GM19395 (cell line): ENCODE measurements at regions not wholly inside any gene's neighbourhood (a gene's known extent, or its start where the extent isn't known, plus 50 kb on each side); places are given as distances from the start of the nearest gene placed in this dataset.

Experiments
- ATAC-seq: cut with Tn5 transposase; IDR thresholded peaks from one replicate; pipeline ENCODE4 v1.9.1; 2021; ENCODE audit warnings: mild to moderate bottlenecking, moderate library complexity; ENCODE audit not compliant: unreplicated experiment

GRCh38 chr12:87283111-87283510 lies 746.1 kb downstream of the C12orf50 start:
- ATAC-seq, result no peak

- peak; percentile 73 for ATAC-seq
These were observed 748.3 kb downstream of the C12orf50 start for GRCh38 chr12:87280893-87281292.

GRCh38 chr12:87280356-87280755 lies 748.8 kb downstream of the C12orf50 start:
- ATAC-seq, result peak; percentile 87

GRCh38 chr12:87274594-87275245 lies 754.5 kb downstream of the C12orf50 start:
- ATAC-seq, result peak; percentile 86

GRCh38 chr12:87272851-87273250 lies 756.4 kb downstream of the C12orf50 start:
- no peak for ATAC-seq

GRCh38 chr12:87270919-87271318 lies 758.3 kb downstream of the C12orf50 start:
- no peak for ATAC-seq

GRCh38 chr12:87266305-87266704 lies 762.9 kb downstream of the C12orf50 start:
- ATAC-seq, result no peak

GRCh38 chr12:87259391-87259790 lies 769.8 kb downstream of the C12orf50 start:
- no peak for ATAC-seq

- ATAC-seq, result no peak
These were observed 774.7 kb downstream of the C12orf50 start for GRCh38 chr12:87254381-87255030.

- ATAC-seq, result no peak
These were observed 776.0 kb downstream of the C12orf50 start for GRCh38 chr12:87253157-87253556.

GRCh38 chr12:87246726-87247125 lies 782.5 kb downstream of the C12orf50 start:
- ATAC-seq, result no peak

- ATAC-seq, result no peak
These were observed 790.7 kb downstream of the C12orf50 start for GRCh38 chr12:87238466-87238865.

GRCh38 chr12:87234898-87235297 lies 794.3 kb downstream of the C12orf50 start:
- ATAC-seq, result no peak

GRCh38 chr12:87233671-87234070 lies 795.5 kb downstream of the C12orf50 start:
- no peak for ATAC-seq

- no peak for ATAC-seq
These were observed 797.4 kb downstream of the C12orf50 start for GRCh38 chr12:87231818-87232217.

GRCh38 chr12:87230441-87230840 lies 798.8 kb downstream of the C12orf50 start:
- ATAC-seq, result no peak

GRCh38 chr12:87227162-87227561 lies 802.0 kb downstream of the C12orf50 start:
- ATAC-seq, result no peak

GRCh38 chr12:87217491-87217890 lies 811.7 kb downstream of the C12orf50 start:
- no peak for ATAC-seq

- no peak for ATAC-seq
These were observed 812.8 kb downstream of the C12orf50 start for GRCh38 chr12:87216436-87216835.

- no peak for ATAC-seq
These were observed 827.0 kb downstream of the C12orf50 start for GRCh38 chr12:87202189-87202588.

GRCh38 chr12:87201598-87201997 lies 827.6 kb downstream of the C12orf50 start:
- ATAC-seq, result no peak

GRCh38 chr12:87200289-87200979 lies 828.8 kb downstream of the C12orf50 start:
- no peak for ATAC-seq
